ENCODE measurements at regions not wholly inside any gene's neighbourhood (a gene's known extent, or its start where the extent isn't known, plus 50 kb on each side); places are given as distances from the start of the nearest gene placed in this dataset.

- no peak overlapping the region for H3K4me3 ChIP-seq (ENCODE audit: low read depth, low read length)
- no peak for TF ChIP-seq CTCF (IDR thresholded peaks at IDR 0.05; ENCODE audit: low read depth, low read length, missing control alignments)
- DNase-seq (ENCODE audit: low read depth): no peak
These were observed 176.3 kb downstream of the HS3ST3A1 start for GRCh38 chr17:13425390-13425789.

GRCh38 chr17:13421581-13422130 lies 180.1 kb downstream of the HS3ST3A1 start:
- DNase-seq (ENCODE audit: low read depth): no peak
- no peak overlapping the region for H3K4me3 ChIP-seq (ENCODE audit: low read depth, low read length)
- no peak for TF ChIP-seq CTCF (IDR thresholded peaks at IDR 0.05; ENCODE audit: low read depth, low read length, missing control alignments)

- H3K4me3 ChIP-seq (ENCODE audit: low read depth, low read length): no peak overlapping the region
- TF ChIP-seq CTCF (IDR thresholded peaks at IDR 0.05; ENCODE audit: low read depth, low read length, missing control alignments): no peak
- DNase-seq (ENCODE audit: low read depth): no peak
These were observed 180.9 kb downstream of the HS3ST3A1 start for GRCh38 chr17:13420878-13421277.

- no peak for TF ChIP-seq CTCF (IDR thresholded peaks at IDR 0.05; ENCODE audit: low read depth, low read length, missing control alignments)
These were observed 181.3 kb downstream of the HS3ST3A1 start for GRCh38 chr17:13420418-13420826.

GRCh38 chr17:13419676-13420075 lies 182.1 kb downstream of the HS3ST3A1 start:
- TF ChIP-seq CTCF (IDR thresholded peaks at IDR 0.05; ENCODE audit: low read depth, low read length, missing control alignments): no peak
- DNase-seq (ENCODE audit: low read depth): no peak
- H3K4me3 ChIP-seq (ENCODE audit: low read depth, low read length): no peak overlapping the region

More at GRCh38 chr17:13420418-13420826, 181.3 kb downstream of the HS3ST3A1 start:
- H3K4me3 ChIP-seq (ENCODE audit: low read depth, low read length): no peak overlapping the region
- DNase-seq (ENCODE audit: low read depth): no peak

GRCh38 chr17:13418891-13419290 lies 182.8 kb downstream of the HS3ST3A1 start:
- no peak for TF ChIP-seq CTCF (IDR thresholded peaks at IDR 0.05; ENCODE audit: low read depth, low read length, missing control alignments)
- no peak overlapping the region for H3K4me3 ChIP-seq (ENCODE audit: low read depth, low read length)
- no peak for DNase-seq (ENCODE audit: low read depth)

- no peak for TF ChIP-seq CTCF (IDR thresholded peaks at IDR 0.05; ENCODE audit: low read depth, low read length, missing control alignments)
- H3K4me3 ChIP-seq (ENCODE audit: low read depth, low read length): no peak overlapping the region
- no peak for DNase-seq (ENCODE audit: low read depth)
These were observed 184.3 kb downstream of the HS3ST3A1 start for GRCh38 chr17:13417381-13417950.

Data from GM12864 (cell line).